ENCODE measurements at regions not wholly inside any gene's neighbourhood (a gene's known extent, or its start where the extent isn't known, plus 50 kb on each side); places are given as distances from the start of the nearest gene placed in this dataset.

DNA sequence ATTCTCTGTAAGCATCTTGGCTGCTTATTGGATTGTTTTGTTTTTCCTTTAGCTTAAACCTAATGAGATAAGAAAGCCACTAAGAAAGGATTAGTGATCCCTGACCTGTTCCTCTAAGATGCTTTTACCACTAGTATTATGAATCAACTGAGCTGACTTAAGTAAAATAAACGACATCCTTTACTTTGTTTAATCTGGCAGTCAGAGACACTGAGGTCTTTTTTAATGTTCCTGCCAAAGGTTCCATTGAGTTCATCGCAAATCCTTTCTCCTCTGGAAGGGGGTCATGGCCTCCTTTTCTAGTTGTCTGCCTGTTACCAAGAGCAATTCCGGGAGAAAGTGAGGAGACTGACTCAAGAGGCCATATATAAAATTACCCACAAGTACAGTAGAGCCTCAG is 1038.3 kb upstream of the SLIT2 start:
- TF ChIP-seq SPI1 (IDR thresholded peaks at IDR 0.05; ENCODE audit: borderline replicate concordance, low read depth) (no peak), REST (IDR thresholded peaks at IDR 0.05; ENCODE audit: insufficient replicate concordance, low read depth) (no peak)

Data from HL-60 (cell line).